ENCODE measurements at regions not wholly inside any gene's neighbourhood (a gene's known extent, or its start where the extent isn't known, plus 50 kb on each side); places are given as distances from the start of the nearest gene placed in this dataset.

DNA sequence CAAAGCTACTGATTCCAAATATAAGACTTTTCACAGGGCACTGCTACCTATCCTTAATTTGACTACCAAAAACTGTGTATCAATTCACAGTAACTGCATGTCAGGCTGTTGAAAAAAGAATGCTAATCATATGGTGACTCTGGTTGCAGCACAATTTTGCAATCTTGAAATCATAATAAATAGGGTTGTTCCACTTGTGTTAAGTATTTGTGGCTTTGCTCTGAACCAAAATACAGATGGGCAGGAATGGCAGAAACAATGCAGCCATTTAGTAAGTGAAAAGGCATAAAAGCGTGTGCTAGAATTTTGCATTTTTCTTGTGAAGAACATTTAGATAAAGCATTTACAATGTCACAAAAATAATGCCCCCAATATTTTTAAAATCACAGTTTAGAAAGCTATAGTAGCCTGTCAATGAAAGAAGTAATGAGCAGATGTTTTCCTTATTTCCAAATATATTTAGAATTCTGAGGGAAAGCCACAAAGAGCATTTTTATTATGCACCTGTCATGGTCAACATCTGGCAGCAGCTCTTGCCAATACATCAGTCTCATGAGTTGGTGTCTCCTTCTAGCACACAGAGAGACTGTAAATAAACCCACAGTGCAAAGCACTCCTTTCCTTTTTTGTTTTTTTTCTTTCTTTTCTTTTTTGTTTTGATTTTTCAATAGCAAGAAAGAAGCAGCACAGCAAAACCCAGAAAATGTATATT, 54.8 kb upstream of the PAM start:
- TF ChIP-seq, protein P1, sequence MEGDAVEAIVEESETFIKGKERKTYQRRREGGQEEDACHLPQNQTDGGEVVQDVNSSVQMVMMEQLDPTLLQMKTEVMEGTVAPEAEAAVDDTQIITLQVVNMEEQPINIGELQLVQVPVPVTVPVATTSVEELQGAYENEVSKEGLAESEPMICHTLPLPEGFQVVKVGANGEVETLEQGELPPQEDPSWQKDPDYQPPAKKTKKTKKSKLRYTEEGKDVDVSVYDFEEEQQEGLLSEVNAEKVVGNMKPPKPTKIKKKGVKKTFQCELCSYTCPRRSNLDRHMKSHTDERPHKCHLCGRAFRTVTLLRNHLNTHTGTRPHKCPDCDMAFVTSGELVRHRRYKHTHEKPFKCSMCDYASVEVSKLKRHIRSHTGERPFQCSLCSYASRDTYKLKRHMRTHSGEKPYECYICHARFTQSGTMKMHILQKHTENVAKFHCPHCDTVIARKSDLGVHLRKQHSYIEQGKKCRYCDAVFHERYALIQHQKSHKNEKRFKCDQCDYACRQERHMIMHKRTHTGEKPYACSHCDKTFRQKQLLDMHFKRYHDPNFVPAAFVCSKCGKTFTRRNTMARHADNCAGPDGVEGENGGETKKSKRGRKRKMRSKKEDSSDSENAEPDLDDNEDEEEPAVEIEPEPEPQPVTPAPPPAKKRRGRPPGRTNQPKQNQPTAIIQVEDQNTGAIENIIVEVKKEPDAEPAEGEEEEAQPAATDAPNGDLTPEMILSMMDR (IDR thresholded peaks at IDR 0.05) = no peak
- TF ChIP-seq POLR2AphosphoS5 (IDR thresholded peaks at IDR 0.05; ENCODE audit: insufficient read depth in 1 of 2, low read depth in 1 of 2) = no peak
- TF ChIP-seq POLR2A (IDR thresholded peaks at IDR 0.05) = no peak
